HG03575 (cell line): ENCODE measurements at regions not wholly inside any gene's neighbourhood (a gene's known extent, or its start where the extent isn't known, plus 50 kb on each side); places are given as distances from the start of the nearest gene placed in this dataset.
"Not testable (repeated sequence)": the region's sequence is repeated elsewhere in the genome, so short reads cannot be mapped to it uniquely, and the experiment has no call there.

Experiments
- ATAC-seq: cut with Tn5 transposase; IDR thresholded peaks from one replicate; pipeline ENCODE4 v1.9.1; 2021; ENCODE audit not compliant: unreplicated experiment, insufficient number of reproducible peaks, low FRiP score; ENCODE audit errors: extremely low read depth

DNA sequence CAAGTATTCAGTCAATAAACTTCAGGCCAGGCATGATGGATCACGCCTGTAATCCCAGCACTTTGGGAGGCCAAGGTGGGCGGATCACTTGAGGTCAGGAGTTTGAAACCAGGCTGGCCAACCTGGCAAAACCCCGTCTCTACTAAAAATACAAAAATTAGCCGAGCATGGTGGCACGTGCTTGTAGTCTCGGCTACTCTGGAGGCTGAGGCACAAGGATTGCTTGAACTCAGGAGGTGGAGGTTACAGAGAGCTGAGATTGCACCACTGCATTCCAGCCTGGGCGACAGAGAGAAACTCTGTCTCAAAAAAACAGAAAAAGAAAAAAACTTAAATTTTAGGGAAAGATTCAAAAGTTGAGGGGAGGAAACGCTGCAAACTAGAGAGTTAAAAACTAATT is 162.8 kb upstream of the SERTAD2 start:
- ATAC-seq: not testable (repeated sequence)

DNA sequence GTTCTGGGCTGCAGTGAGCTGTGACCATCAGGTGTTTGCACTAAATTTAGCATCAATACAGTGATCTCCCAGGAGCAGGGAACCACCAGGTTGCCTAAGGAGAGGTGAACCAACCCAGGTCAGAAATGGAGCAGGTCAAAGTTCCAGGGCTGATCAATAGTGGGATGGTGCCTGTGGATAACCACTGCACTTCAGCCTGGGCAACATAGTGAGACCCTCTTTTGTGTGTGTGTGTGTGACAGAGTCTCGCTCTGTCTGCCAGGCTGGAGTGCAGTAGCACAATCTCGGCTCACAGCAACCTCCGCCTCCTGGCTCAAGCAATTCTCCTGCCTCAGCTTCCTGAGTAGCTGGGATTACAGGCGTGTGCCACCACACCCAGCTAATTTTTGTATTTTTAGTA is 163.7 kb upstream of the SERTAD2 start:
- no peak for ATAC-seq

DNA sequence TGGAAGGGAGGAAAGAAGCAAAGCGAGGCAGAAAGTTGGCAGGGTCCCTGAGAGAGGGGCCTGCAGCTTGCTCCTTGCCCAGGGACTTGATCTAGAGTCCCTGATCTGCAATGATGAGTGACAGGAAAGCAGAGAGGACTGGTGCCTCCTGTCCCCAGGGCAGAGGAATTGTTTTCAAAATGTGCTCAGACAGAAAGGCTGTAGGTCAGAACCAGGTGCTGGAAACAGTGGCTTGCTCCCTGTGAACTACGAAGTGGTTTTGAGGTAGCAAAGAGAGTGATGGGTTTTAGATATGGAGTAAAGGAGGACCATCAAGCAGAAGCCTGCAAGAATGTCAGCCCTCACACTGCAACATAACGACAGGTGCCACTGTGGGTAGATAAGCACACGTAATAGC is 164.9 kb upstream of the SERTAD2 start:
- no peak for ATAC-seq

DNA sequence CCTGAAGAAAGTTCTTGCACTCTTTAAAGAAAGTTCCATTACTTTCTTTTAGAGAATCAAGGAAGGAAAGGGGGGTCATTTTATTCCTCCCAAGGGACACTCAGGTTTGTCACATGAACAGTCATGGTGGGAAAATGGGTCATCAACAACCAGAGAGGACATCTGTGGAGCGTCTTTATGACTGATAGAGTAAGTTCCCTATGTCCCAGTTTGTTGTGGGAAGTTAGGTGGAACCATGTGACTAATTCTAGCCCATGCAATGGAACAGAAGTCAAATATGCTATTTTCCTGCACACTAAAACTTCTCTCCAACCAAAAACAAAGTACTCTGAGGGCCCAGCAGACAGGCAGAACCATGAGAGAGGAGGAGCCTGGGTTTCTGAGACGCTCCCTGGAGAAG is 165.6 kb upstream of the SERTAD2 start:
- ATAC-seq: no peak

DNA sequence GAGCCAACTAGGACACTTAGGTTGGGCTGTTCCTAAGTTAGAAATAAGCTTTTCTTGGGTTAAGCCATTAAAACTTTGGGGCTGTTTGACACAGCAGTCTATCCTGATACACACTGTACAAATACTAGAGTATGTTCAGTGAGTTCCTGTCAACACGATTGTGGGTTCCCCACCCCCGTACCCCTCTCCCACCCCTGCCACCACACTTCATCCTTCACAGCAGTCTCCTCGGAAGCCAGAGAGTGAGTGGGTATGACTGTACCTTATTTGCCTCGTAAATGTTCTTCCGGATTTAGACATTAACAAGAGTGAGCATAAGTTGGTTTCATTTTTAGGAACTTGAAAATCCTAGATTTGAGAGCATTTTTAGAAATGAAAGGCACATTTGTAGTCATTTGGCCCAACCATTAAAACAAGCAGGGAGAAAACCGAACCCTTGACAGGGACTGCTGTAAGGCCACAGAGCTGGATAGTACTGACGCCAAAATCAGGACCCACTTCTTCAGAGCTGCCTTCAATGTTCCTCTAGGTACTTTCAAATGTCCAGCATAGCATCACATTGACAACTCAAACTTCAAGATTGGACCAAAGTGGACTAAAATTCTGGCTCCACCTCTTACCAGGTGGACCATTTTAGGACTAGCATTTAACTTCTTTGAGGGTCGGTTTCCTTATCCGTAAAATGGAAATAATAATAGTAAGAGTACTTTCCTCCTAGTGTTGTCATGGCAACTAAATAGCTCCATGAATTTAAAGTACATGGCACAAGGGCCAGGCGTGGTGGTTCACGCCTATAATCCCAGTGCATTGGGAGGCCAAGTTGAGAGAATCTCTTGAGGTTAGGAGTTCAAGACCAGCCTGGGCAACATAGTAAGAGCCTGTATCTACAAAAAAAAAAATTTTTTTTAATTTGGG is 166.3 kb upstream of the SERTAD2 start:
- ATAC-seq: peak; percentile 64

DNA sequence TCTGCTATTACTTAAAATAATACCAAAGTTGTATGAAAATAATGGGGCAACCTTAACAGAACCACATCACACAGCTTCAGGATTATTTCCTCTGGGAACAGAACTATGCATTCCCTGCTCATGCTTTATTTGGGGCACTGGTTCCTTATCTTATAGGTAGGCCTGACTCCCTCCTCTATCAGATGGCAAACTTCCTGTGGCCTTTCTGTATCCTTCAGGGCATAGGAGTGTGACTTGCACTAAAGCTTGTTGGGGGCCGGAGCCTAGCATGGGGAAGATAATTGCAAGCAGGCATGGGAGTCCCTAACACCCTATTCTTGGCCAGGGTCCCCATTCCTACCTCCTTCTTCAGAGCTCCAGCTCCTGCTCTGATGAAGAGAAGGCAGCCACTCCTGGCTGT is 167.2 kb upstream of the SERTAD2 start:
- ATAC-seq: no peak

DNA sequence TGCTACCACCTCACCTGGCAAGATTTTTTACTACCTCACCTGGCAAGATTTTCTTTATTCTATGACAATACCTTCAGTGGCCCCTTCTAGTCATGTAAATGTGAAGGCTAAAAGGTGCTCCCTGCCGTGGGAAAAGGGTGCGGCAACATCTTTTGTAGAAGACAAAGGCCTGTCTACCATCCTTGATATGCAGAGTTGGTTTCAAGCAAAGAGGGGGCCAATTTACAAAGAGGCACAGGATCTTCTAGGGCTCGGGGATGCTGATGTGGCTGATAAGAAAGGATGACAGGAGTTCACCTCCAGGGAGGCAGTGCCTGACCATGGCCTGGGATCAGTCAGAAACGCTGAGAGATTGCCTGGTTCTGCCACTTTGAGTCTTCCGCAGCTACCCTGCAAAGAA is 165.4 kb upstream of the SLC1A4 start:
- ATAC-seq: no peak

DNA sequence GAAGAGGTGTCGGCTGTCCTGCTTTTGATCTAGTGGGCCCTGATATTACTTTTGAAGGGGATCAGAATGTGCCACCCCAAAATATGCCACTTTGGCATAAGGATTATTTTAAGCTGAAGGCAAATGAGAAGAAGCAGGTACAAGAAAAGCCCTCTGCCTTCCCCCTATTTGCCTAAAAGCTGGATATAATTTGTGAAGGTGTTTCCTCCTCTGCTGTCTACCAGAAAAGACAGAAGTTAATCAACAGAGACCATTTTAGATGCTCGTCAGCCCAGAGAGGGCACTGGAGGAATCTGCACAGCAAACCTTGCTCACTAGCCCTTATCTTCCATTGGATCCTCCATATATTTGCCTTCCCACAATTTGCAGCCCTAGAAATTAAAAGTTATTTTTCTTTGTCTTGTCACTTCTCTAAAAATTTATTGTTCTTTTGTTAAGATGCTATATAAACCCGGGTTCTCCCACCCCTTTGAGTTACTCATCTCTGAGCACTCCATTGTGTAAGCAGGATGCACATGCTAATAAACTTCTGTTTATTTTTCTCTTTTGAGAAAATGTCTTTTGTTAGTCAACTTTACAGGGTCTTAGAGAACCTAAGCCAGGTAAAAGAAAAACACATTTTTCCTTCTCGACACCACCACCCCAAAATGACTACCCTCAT is 163.2 kb upstream of the SLC1A4 start:
- no peak for ATAC-seq

DNA sequence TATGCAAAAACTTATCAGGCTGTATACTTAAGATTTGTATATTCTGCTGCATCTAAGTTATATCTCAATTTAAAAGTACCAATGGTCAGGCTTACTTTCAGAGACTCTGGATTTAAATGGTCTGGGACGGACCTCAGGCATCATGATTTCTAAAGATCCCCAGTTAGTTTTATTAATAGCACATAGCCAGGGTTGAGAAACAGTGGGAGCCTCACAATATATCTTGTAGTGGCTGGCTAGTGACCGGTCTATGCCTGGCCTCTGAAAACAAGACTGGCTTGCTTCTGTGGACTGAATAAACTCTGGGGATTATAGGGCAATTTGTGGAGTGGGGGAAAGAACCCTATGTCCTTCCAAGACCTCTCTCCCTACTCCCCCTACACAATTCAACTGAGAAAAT is 162.5 kb upstream of the SLC1A4 start:
- no peak for ATAC-seq

DNA sequence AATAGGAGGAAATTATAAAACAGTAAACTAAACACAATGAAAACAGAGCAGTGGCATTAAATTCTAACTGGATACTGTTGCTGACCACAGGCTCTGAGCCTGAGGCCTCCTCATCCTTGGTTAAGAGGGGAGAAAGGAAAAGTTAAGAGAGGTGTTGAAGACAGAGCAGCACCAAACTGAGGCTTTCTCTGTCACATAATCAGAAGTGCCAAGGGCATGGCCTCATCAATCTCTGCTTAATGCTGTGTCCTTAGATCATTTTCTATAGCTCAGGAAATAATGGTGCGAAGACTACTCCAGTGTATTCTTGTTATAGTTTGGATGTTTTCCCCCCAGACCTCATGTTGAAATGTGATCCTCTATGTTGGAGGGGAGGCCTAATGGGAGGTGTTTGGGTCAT is 160.9 kb upstream of the SLC1A4 start:
- no peak for ATAC-seq

DNA sequence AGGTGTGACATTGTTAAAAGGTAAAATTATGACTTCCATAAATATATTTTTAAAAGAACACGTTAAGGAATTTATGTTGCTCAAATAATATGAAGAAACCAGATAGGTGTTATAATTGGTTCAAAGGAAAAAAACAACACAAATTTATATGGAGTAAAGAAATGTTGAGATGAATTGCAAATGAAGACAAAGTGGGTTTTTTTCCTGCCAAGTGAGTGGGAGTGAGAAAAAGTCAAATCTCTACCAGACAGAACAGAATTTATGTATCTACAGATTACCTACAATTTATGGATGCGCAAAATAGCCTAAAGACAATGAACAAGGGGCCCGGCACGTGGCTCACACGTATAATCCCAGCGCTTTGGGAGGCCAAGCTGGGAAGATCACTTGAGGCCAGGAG is 159.7 kb upstream of the SLC1A4 start:
- ATAC-seq: no peak

DNA sequence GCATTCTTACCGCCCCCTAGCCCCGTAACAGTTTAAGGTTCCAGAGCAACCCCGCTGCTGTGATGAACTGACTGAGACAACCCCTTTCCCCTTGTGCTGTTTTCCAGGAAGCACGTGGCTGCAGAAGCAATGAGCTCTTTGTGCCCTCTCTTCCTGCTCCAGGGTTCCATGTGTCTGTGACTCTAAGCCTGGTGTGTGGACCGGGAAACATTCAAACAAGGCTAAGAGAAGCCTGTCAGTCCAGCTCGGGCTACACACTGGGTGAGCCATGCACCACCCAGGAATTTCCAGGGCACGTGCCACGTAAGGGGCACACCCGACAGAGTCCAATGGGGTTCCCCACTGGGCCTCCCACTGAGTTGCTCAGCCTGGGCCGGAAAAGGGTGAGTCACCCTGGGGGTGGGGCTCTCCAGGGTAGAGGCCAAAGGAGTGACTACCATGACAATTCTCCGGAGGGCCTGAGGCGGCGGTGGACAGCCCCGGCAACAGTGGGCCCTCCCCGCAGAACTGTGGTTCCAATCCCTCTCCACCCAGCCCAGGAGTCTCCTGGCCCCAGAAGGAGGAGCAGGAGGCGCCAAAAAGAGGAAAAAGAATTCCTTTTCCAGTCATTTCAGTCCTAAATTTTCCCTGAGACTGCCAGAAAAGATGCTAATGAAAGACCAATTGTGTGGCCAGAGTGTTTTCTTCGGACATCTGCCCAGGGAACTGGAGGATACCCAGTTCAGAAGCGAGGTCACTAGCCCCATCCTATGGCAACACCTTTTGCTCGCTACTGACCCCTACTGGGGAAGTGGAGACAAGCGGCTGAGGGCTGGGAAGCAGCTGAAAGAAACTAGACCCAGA is 157.8 kb upstream of the SLC1A4 start:
- peak; percentile 35 for ATAC-seq

DNA sequence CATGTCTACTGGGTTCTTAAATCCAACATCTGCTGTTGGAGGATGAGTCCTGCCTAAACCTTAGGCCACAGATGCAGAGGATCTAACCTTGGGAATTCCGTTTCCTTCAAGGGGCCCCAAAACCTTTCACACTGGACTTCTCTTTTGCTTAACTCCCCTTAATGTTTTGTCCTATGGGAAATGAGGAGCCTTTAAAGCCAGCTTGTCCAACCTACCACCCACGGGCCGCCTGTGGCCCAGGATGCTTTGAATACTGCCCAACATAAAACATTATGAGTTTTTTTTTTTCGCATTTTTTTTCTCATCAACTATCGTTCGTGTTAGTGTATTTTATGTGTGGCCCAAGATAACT is 157.2 kb upstream of the SLC1A4 start:
- ATAC-seq: no peak

DNA sequence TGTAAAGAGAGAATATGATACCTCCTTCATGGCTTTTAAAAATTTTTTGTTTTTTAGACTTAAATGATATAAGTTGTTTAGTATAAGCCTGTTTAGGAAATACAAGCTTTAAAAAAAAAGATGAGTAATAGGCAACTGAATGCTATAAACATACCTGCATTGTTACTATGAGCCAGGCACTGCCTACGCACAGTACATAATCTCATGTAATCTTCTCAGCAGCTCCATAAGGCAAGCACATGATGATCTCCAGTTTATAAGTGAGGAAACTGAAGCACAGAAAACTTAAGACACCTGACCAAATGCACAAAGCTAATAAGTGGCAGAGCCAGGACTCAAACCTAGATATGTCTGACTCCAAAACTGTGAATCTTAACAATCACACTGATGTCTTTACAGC is 156.3 kb upstream of the SLC1A4 start:
- ATAC-seq: no peak

DNA sequence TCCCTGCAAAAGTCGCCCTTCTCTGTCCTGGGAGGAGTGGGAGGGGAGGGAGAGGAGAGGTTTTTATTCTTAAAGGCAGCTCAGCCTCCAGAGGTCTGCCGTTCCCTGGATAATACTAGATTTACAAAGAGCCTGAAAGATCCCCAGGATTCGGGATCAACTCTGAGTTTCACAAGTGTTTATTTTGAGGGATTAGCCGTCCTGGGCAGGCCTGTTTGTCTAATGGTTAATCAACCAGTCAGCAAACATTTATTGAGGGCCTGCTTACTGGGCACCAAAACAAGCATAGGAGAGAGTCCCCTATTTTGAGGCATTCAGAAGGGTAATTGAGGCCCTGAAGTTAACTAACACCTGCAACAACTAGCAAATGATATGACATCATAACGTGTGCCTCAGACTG is 152.6 kb upstream of the SLC1A4 start:
- ATAC-seq: no peak

DNA sequence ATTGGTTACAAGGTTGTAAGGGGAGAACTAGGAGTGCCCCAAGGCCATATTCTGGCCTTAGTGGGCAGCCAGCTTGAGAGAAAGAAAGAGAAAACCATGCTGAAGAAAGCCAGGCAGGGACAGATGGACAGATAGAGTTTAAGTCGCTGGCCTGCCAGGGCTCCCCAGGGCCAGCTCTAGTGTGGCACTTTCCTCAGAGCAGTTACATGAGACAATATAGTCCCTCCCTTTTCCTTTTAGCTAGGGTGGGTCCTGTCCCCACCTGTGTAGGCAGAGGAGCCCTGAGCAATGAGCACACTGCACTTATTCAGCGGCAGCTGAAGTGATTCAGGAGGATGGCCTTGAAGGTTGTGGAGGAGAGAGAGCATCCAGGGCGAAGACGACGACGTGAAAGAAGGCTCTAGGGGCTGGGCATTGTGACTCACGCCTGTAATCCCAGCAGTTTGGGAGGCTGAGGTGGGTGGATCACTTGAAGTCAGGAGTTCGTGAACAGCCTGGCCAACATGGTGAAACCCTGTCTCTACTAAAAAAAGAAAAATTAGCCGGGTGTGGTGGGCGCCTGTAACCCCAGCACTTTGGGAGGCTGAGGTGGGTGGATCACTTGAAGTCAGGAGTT is 152.0 kb upstream of the SLC1A4 start:
- no peak for ATAC-seq

DNA sequence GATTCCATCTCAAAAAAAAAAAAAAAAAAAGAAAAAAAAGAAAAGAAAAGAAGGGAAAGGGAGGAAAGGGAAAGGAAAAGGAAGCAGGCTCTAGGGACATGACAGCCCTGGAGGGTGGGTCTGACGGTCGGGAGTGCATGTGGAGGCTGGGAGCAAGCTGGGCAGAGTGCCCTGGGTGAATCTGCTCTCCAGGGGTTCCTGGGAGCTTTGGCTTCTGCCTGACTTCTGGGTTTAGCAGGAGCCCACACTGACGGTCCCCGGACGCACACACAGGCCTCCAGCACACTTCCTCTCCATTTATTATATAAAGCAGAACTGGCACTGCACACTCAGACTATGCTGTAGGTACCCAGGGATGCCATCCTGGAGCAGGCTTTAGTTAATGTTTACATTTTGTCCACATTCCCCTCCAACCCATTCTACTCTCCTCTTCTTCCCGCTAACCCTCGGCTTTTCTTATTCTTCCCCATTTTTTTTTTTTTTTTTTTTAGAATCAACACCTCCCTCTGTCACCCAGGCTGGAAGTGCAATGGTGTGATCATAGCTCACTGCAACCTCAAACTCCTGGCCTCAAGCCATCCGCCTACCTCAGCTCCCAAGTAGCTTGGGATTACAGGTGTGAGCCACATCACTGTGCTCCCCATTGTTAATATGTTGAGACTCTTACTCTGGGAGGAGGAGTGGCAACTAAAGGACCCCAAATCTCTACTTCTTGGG is 151.1 kb upstream of the SLC1A4 start:
- ATAC-seq: no peak

DNA sequence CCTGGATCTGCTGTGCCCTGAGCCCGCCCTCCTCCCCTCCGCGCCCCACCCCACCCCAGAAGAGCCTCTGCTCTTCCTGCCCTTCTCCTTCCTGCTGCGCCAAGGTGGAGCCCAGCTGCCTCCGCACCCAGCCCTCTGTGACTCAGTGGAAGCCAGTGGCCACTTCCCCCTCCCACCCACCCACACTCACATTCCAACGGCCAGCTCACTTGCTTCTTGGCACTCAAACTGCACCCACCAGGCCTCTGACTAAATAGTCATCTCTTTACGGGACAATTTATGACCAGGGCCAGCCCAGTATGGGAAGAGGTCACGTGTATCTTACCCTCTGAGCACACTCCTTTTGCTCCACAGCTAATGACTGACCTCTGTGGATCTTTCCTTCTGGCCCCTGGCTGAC is 150.4 kb upstream of the SLC1A4 start:
- no peak for ATAC-seq

DNA sequence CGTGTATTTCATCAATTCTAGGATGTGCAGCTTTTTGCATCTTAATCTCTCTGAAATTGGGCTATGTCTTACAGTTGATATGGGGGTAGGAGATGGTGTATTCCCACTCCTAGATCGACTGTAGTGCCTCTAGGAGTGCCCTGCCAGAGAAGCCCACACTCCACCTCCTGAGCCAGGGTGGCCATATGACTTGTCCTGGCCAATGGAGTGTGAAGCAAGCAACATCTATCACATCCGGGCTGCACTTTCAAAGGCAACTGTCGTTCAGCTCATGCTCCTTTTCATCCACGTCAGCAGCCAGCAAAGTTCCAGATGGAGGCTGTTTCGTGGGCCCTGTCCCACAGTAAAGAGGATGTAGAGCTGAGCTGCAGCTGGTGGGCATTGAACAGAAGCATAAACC is 149.4 kb upstream of the SLC1A4 start:
- ATAC-seq: peak; percentile 59
